ENCODE measurements at regions not wholly inside any gene's neighbourhood (a gene's known extent, or its start where the extent isn't known, plus 50 kb on each side); places are given as distances from the start of the nearest gene placed in this dataset.
"Not testable (repeated sequence)": the region's sequence is repeated elsewhere in the genome, so short reads cannot be mapped to it uniquely, and the experiment has no call there.

- Histone ChIP-seq H3K36me3 (ENCODE audit: control insufficient read depth in 2 of 2, extremely low read depth in 1 of 2, insufficient read depth in 2 of 2, low read length in 2 of 2) (no peaks in the 10 kb centered on the region), H3K4me1 (ENCODE audit: control insufficient read depth, extremely low read depth, insufficient read depth, low read length) (no peaks in the 10 kb centered on the region), H3K9me1 (ENCODE audit: control insufficient read depth, extremely low read depth, insufficient read depth, low read length) (no peaks in the 10 kb centered on the region), H3K4me2 (ENCODE audit: control insufficient read depth, extremely low read depth, insufficient read depth, low read depth, low read length) (no peak overlapping the region), H3K79me2 (ENCODE audit: control insufficient read depth, insufficient read depth, low read length) (no peaks in the 10 kb centered on the region), H4K20me1 (ENCODE audit: control insufficient read depth, extremely low read depth, insufficient read depth, low read length) (no peaks in the 10 kb centered on the region), H3K27me3 (ENCODE audit: control insufficient read depth, extremely low read depth, insufficient read depth, low read length) (no peaks in the 10 kb centered on the region), H3K4me3 (ENCODE audit: control insufficient read depth in 2 of 3, extremely low read depth in 1 of 3, insufficient read depth in 2 of 3, low read depth in 1 of 3, low read length in 3 of 3) (no peak overlapping the region), H2AFZ (ENCODE audit: control insufficient read depth, low read length) (no peak overlapping the region), H3K27ac (ENCODE audit: control insufficient read depth, insufficient read depth, low read length) (no peak overlapping the region), H3K9ac (ENCODE audit: control insufficient read depth, extremely low read depth, insufficient read depth, low read length) (no peak overlapping the region), H3K9me3 (ENCODE audit: control insufficient read depth, low read depth, low read length) (no peaks in the 10 kb centered on the region)
- no peak for DNase-seq (ENCODE audit: low read depth, low spot score)
- dilution Hi-C loops (cut with MboI; ENCODE audit: extremely low pct_ligation_motif_present, low sequenced_read_pairs), result no loop called here
- no peak for FAIRE-seq
- TF ChIP-seq CTCF (optimal IDR thresholded peaks at IDR 0.05 in 1 of 3, IDR thresholded peaks at IDR 0.05 in 1 of 3, conservative IDR thresholded peaks at IDR 0.05 in 1 of 3; ENCODE audit: extremely low read depth in 1 of 3, insufficient read depth in 2 of 3, low read length in 3 of 3) (no peak), EZH2 (IDR thresholded peaks at IDR 0.05; ENCODE audit: low read length) (no peak)
Observed at GRCh38 chr6:16933532-16933931, 168.3 kb upstream of the STMND1 start.

GRCh38 chr6:16932920-16933319 is 168.9 kb upstream of the STMND1 start:
- DNase-seq (ENCODE audit: low read depth, low spot score) (no peak), FAIRE-seq (no peak)
- H2AFZ ChIP-seq (ENCODE audit: control insufficient read depth, low read length), result no peak overlapping the region
- no peak overlapping the region for H3K4me2 ChIP-seq (ENCODE audit: control insufficient read depth, extremely low read depth, insufficient read depth, low read depth, low read length)
- no peaks in the 10 kb centered on the region for H3K9me1 ChIP-seq (ENCODE audit: control insufficient read depth, extremely low read depth, insufficient read depth, low read length)
- dilution Hi-C loops (cut with MboI; ENCODE audit: extremely low pct_ligation_motif_present, low sequenced_read_pairs), result no loop called here
- no peaks in the 10 kb centered on the region for H3K27me3 ChIP-seq (ENCODE audit: control insufficient read depth, extremely low read depth, insufficient read depth, low read length)
- no peak overlapping the region for H3K27ac ChIP-seq (ENCODE audit: control insufficient read depth, insufficient read depth, low read length)
- no peaks in the 10 kb centered on the region for H3K79me2 ChIP-seq (ENCODE audit: control insufficient read depth, insufficient read depth, low read length)
- no peaks in the 10 kb centered on the region for H4K20me1 ChIP-seq (ENCODE audit: control insufficient read depth, extremely low read depth, insufficient read depth, low read length)
- no peaks in the 10 kb centered on the region for H3K9me3 ChIP-seq (ENCODE audit: control insufficient read depth, low read depth, low read length)
- no peak overlapping the region for H3K4me3 ChIP-seq (ENCODE audit: control insufficient read depth in 2 of 3, extremely low read depth in 1 of 3, insufficient read depth in 2 of 3, low read depth in 1 of 3, low read length in 3 of 3)
- no peak overlapping the region for H3K9ac ChIP-seq (ENCODE audit: control insufficient read depth, extremely low read depth, insufficient read depth, low read length)
- no peak for TF ChIP-seq EZH2 (IDR thresholded peaks at IDR 0.05; ENCODE audit: low read length)
- TF ChIP-seq CTCF (optimal IDR thresholded peaks at IDR 0.05 in 1 of 3, IDR thresholded peaks at IDR 0.05 in 1 of 3, conservative IDR thresholded peaks at IDR 0.05 in 1 of 3; ENCODE audit: extremely low read depth in 1 of 3, insufficient read depth in 2 of 3, low read length in 3 of 3), result no peak
- no peaks in the 10 kb centered on the region for H3K4me1 ChIP-seq (ENCODE audit: control insufficient read depth, extremely low read depth, insufficient read depth, low read length)
- no peaks in the 10 kb centered on the region for H3K36me3 ChIP-seq (ENCODE audit: control insufficient read depth in 2 of 2, extremely low read depth in 1 of 2, insufficient read depth in 2 of 2, low read length in 2 of 2)

GRCh38 chr6:16931079-16931478 is 169.8 kb upstream of the ATXN1 start:
- H3K36me3 ChIP-seq (ENCODE audit: control insufficient read depth in 2 of 2, extremely low read depth in 1 of 2, insufficient read depth in 2 of 2, low read length in 2 of 2); H2AFZ ChIP-seq (ENCODE audit: control insufficient read depth, low read length); DNase-seq (ENCODE audit: low read depth, low spot score); dilution Hi-C loops (cut with MboI; ENCODE audit: extremely low pct_ligation_motif_present, low sequenced_read_pairs); H3K27ac ChIP-seq (ENCODE audit: control insufficient read depth, insufficient read depth, low read length); H3K4me2 ChIP-seq (ENCODE audit: control insufficient read depth, extremely low read depth, insufficient read depth, low read depth, low read length); H3K4me1 ChIP-seq (ENCODE audit: control insufficient read depth, extremely low read depth, insufficient read depth, low read length); FAIRE-seq; H3K4me3 ChIP-seq (ENCODE audit: control insufficient read depth in 2 of 3, extremely low read depth in 1 of 3, insufficient read depth in 2 of 3, low read depth in 1 of 3, low read length in 3 of 3); H4K20me1 ChIP-seq (ENCODE audit: control insufficient read depth, extremely low read depth, insufficient read depth, low read length); H3K27me3 ChIP-seq (ENCODE audit: control insufficient read depth, extremely low read depth, insufficient read depth, low read length); H3K9ac ChIP-seq (ENCODE audit: control insufficient read depth, extremely low read depth, insufficient read depth, low read length); H3K79me2 ChIP-seq (ENCODE audit: control insufficient read depth, insufficient read depth, low read length); H3K9me3 ChIP-seq (ENCODE audit: control insufficient read depth, low read depth, low read length); H3K9me1 ChIP-seq (ENCODE audit: control insufficient read depth, extremely low read depth, insufficient read depth, low read length): not testable (repeated sequence)
